ENCODE measurements at regions not wholly inside any gene's neighbourhood (a gene's known extent, or its start where the extent isn't known, plus 50 kb on each side); places are given as distances from the start of the nearest gene placed in this dataset.

GRCh38 chr3:153246331-153246730, 84.3 kb downstream of the RAP2B start:
- no peak for TF ChIP-seq POLR2A (IDR thresholded peaks at IDR 0.05; ENCODE audit: low read length)
- TF ChIP-seq GATA1 (IDR thresholded peaks at IDR 0.05; ENCODE audit: low read depth, low read length): no peak
